Sigmoid colon (tissue), 6 donors: ENCODE measurements at regions not wholly inside any gene's neighbourhood (a gene's known extent, or its start where the extent isn't known, plus 50 kb on each side); places are given as distances from the start of the nearest gene placed in this dataset.

Experiments used
- DNase-seq: peaks from one replicate; pipeline ENCODE4 v3.0.0-alpha.2; 2019
- H3K27ac ChIP-seq, 4 donors: fragments of 200-600 bp; sonication (generic); one replicate each; pipeline ENCODE4 v1.5.1; 2016 to 2019; ENCODE audit warnings: mild to moderate bottlenecking in 1 of 4
- H3K27me3 ChIP-seq, 3 donors: fragments of 200-600 bp; sonication (generic); one replicate each; pipeline ENCODE4 v1.5.1; 2019; ENCODE audit warnings: mild to moderate bottlenecking in 1 of 3
- H3K36me3 ChIP-seq, 4 donors: fragments of 200-600 bp; sonication (generic); one replicate each; pipeline ENCODE4 v1.5.1; 2016 to 2019
- H3K4me1 ChIP-seq, 4 donors: fragments of 200-600 bp; sonication (generic); one replicate each; pipeline ENCODE4 v1.5.1; 2017 to 2019
- H3K4me3 ChIP-seq, 4 donors: fragments of 200-600 bp; sonication (generic); one replicate each; pipeline ENCODE4 v1.5.1; 2017 to 2019; ENCODE audit warnings: mild to moderate bottlenecking in 2 of 4, moderate library complexity in 1 of 4
- H3K9me3 ChIP-seq, 4 donors: fragments of 200-600 bp in 3 of 4; sonication (generic) in 3 of 4; one replicate each; pipeline versions ENCODE4 v1.5.1 to v1.6.1; 2013 to 2019
- EP300 ChIP-seq, 4 donors: sonication (generic); formaldehyde crosslinking; IDR thresholded peaks; one replicate each; pipeline ENCODE4 v1.6.1; 2017; ENCODE audit warnings: antibody characterized with exemption in 4 of 4
- POLR2A ChIP-seq, 2 donors: fragments of 450-650 bp; IDR thresholded peaks; one replicate each; pipeline ENCODE4 v1.6.1; 2016; ENCODE audit warnings: antibody characterized with exemption in 2 of 2, mild to moderate bottlenecking in 2 of 2, moderate library complexity in 2 of 2
- POLR2AphosphoS5 ChIP-seq, 4 donors: sonication (generic); formaldehyde crosslinking; IDR thresholded peaks; one replicate each; pipeline ENCODE4 v1.6.1; 2017; ENCODE audit warnings: antibody characterized with exemption in 4 of 4
- WGBS, 2 donors: extraction: QIAGEN DNeasy Blood & Tissue Kit; methylation state at CpG; one replicate each; pipeline ENCODE4 v1.1.7; 2013; 5-methylcytosine and 5-hydroxymethylcytosine counted together
- intact Hi-C: fragments of 100-400 bp; cut with DNase I; formaldehyde crosslinking; loops from one replicate; pipeline ENCODE4 v1.15.1; 2023
- TF ChIP-seq, protein P1 (sequence below), 4 experiments: fragments of 450-650 bp in 3 of 4; fragments of 200-600 bp in 1 of 4; IDR thresholded peaks; one replicate each; pipeline ENCODE4 v1.5.1; 2016 to 2019; ENCODE audit warnings: antibody characterized with exemption in 4 of 4, mild to moderate bottlenecking in 3 of 4, moderate library complexity in 2 of 4
- donor health status: healthy with polysubstance abuse.
- donor health status: healthy.

DNA sequence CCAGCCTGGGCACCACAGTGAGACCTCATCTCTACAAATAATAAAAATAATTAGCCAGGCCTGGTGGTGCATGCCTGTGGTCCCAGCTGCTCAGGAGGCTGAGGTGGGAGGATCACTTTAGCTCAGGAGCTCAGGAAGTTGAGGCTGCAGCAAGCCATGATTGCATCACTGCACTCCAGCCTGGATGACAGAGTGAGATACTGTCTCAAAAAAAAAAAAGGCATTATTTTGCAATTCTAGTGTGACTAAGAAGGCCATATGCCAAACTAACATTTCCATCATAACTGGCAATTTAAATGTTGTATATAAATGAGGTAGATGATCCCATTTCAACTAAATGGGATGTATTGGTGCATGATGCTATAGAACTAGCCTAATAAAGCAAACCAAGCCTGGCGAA, 632.8 kb upstream of the KLF12 start:
- Histone ChIP-seq H3K27ac (no peak overlapping the region), H3K36me3 (no peaks in the 10 kb centered on the region), H3K4me3 (no peak overlapping the region), H3K27me3 (no peaks in the 10 kb centered on the region), H3K9me3 (no peaks in the 10 kb centered on the region), H3K4me1 (peaks cover 0 to 6% (median 1%) of the 10 kb centered on the region in 4 donors)
- TF ChIP-seq EP300 (IDR thresholded peaks at IDR 0.05) (no peak), POLR2AphosphoS5 (IDR thresholded peaks at IDR 0.05) (no peak)
- intact Hi-C loops: no loop called here
- DNase-seq: no peak
- 98% methylated on average over 1 of the region's 1 CpG for WGBS, 2 donors

DNA sequence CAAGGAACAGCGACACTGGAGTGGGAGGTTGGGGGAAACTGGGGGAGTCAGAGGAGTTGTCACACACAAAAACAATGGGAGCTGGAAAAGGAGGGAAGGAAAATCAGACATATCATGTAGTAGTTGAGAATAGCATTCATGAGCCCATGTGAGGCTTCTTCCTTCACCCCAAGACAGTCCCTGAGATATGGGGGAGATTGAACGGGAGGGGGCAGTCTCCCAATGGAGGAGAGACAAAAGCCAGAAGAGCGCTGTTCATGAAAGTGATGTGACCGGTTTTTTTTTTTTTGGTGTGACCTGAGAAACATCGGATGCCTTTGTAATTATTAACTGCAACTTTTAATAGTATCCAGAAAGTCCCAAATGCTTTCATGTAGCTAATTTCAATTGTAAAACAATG, 631.8 kb upstream of the KLF12 start:
- Histone ChIP-seq H3K27me3 (no peaks in the 10 kb centered on the region), H3K9me3 (no peaks in the 10 kb centered on the region), H3K4me1 (peaks cover 0 to 14% (median 8%) of the 10 kb centered on the region in 4 donors), H3K4me3 (no peak overlapping the region), H3K27ac (no peak overlapping the region), H3K36me3 (no peaks in the 10 kb centered on the region)
- WGBS, 2 donors: 74 to 84% methylated on average over 5 of the region's 5 CpGs
- TF ChIP-seq POLR2AphosphoS5 (IDR thresholded peaks at IDR 0.05): no peak
- no peak for TF ChIP-seq POLR2A (IDR thresholded peaks at IDR 0.05)
- TF ChIP-seq, protein P1, sequence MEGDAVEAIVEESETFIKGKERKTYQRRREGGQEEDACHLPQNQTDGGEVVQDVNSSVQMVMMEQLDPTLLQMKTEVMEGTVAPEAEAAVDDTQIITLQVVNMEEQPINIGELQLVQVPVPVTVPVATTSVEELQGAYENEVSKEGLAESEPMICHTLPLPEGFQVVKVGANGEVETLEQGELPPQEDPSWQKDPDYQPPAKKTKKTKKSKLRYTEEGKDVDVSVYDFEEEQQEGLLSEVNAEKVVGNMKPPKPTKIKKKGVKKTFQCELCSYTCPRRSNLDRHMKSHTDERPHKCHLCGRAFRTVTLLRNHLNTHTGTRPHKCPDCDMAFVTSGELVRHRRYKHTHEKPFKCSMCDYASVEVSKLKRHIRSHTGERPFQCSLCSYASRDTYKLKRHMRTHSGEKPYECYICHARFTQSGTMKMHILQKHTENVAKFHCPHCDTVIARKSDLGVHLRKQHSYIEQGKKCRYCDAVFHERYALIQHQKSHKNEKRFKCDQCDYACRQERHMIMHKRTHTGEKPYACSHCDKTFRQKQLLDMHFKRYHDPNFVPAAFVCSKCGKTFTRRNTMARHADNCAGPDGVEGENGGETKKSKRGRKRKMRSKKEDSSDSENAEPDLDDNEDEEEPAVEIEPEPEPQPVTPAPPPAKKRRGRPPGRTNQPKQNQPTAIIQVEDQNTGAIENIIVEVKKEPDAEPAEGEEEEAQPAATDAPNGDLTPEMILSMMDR (IDR thresholded peaks at IDR 0.05): no peak
- TF ChIP-seq EP300 (IDR thresholded peaks at IDR 0.05): no peak
- intact Hi-C loops: no loop called here
- no peak for DNase-seq

DNA sequence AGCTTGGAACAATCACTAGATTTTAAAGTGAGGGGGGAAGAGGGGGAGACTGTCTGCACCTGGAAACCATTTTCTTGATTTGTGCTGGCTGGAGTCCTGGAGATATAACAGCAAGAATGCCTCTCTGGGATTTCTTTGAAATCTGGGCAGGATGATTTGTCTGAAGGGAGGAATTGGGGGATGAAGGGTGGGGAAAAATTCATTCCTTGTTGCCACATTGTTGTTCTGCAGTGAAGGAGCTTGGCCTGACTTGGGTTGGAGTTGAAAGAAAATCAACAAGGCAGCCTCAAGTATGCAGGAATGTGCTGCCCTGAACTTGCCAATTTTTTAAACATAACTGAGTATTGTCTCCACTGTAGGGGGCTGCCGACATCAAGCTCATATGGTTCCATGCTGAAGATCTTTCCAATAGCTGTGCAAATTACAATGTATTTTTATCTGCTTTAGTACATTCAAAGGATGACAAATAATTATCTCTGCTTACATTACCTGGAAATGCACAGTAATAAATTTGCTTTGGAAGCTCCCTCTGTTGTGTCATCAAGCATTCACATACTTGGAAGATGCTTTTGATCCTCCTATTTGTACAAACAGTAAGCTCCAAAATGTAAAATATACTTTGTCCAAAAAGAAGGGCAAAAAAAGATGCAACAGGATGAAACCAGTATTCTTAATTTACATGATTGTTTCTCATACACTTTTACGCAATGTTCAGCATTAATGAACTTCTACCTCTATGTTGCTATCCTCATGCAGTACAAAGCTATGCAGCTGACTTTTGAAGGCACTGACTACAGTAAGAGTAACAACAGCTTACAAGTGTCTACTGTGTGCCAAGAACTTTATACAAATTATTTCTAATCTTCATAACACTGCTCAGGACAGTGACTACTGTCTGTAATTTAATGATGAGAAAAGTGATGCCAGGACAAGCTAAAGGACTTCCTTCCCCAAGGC, 627.9 kb upstream of the KLF12 start:
- Histone ChIP-seq H3K9me3 (no peaks in the 10 kb centered on the region), H3K27me3 (no peaks in the 10 kb centered on the region), H3K4me3 (no peak overlapping the region), H3K27ac (no peak overlapping the region), H3K36me3 (no peaks in the 10 kb centered on the region), H3K4me1 (peaks cover 0 to 14% (median 8%) of the 10 kb centered on the region in 4 donors)
- intact Hi-C loops: no loop called here
- DNase-seq: no peak
- TF ChIP-seq POLR2A (IDR thresholded peaks at IDR 0.05): no peak
- TF ChIP-seq POLR2AphosphoS5 (IDR thresholded peaks at IDR 0.05): no peak
- no peak for TF ChIP-seq EP300 (IDR thresholded peaks at IDR 0.05)
- TF ChIP-seq, protein P1 (IDR thresholded peaks at IDR 0.05): no peak
- WGBS, 2 donors: 92 to 95% methylated on average over 2 of the region's 2 CpGs

DNA sequence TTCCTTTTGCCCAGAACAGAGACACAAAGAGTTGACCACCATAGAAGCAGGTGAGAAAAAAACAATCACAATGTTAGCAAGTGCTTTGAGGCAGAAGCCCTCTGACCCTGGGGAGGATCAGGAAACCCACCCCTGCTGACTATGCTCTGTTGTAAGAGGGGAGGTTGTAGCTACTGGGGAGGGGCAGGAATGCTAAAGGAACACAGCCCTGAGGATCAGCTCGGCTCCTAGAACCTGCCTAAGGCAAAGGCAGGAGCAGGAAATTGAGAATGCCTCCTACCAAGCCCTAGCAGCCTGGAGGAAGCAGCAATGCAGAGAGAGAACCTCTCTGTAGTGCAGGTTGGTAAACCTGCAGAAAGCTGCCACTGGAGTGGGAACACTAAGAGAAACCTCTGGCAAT, 624.0 kb upstream of the KLF12 start:
- 33 to 47% methylated on average over 1 of the region's 1 CpG for WGBS, 2 donors
- no peak for TF ChIP-seq EP300 (IDR thresholded peaks at IDR 0.05)
- no peak for TF ChIP-seq POLR2AphosphoS5 (IDR thresholded peaks at IDR 0.05)
- TF ChIP-seq POLR2A (IDR thresholded peaks at IDR 0.05): no peak
- TF ChIP-seq, protein P1 (IDR thresholded peaks at IDR 0.05): no peak
- DNase-seq: no peak
- no peak overlapping the region for H3K4me3 ChIP-seq
- no peaks in the 10 kb centered on the region for H3K36me3 ChIP-seq
- H3K27me3 ChIP-seq: no peaks in the 10 kb centered on the region
- intact Hi-C loops: no loop called here
- H3K4me1 ChIP-seq: peaks cover 0 to 14% (median 8%) of the 10 kb centered on the region in 4 donors
- H3K27ac ChIP-seq: no peak overlapping the region
- no peaks in the 10 kb centered on the region for H3K9me3 ChIP-seq

DNA sequence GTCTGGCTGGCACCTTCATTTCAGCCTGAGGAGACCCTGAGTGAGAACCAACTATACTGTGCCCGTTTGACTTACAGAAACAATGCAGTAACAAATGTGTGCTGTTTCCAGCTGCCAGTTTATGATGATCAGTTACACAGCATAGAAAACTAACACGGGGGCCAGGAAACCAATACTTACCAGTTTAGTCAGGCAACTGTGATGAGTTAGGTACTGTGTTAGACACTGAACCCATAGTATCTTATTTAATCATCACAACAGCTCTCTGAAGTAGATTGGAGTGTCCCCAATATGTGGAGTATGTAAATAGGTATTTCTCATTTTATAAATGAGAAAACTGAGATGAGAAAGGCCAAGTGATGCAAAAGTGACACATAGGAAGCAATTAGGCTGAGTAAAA, 620.9 kb upstream of the KLF12 start:
- intact Hi-C loops: no loop called here
- DNase-seq: no peak
- no peaks in the 10 kb centered on the region for H3K4me1 ChIP-seq
- no peaks in the 10 kb centered on the region for H3K36me3 ChIP-seq
- no peaks in the 10 kb centered on the region for H3K27me3 ChIP-seq
- 62 to 81% methylated on average over 2 of the region's 2 CpGs for WGBS, 2 donors
- no peaks in the 10 kb centered on the region for H3K9me3 ChIP-seq
- TF ChIP-seq POLR2A (IDR thresholded peaks at IDR 0.05) (no peak), POLR2AphosphoS5 (IDR thresholded peaks at IDR 0.05) (no peak), EP300 (IDR thresholded peaks at IDR 0.05) (no peak)
- TF ChIP-seq, protein P1 (IDR thresholded peaks at IDR 0.05): no peak
- H3K4me3 ChIP-seq: no peak overlapping the region
- no peak overlapping the region for H3K27ac ChIP-seq
